AG09309 (cell line): ENCODE measurements at regions not wholly inside any gene's neighbourhood (a gene's known extent, or its start where the extent isn't known, plus 50 kb on each side); places are given as distances from the start of the nearest gene placed in this dataset.

Source experiments
- DNase-seq: peaks from one replicate; pipeline ENCODE4 v3.0.0-alpha.2; 2010; ENCODE audit warnings: low read depth
- H3K4me3 ChIP-seq: 2 replicates; pipeline ENCODE4 v1.5.1; 2011; ENCODE audit warnings: mild to moderate bottlenecking, low read depth, low read length, moderate library complexity; ENCODE audit not compliant: control insufficient read depth
- CTCF ChIP-seq: IDR thresholded peaks from 2 replicates; pipeline ENCODE4 v1.5.1; 2011; ENCODE audit warnings: mild to moderate bottlenecking, low read depth, low read length, inconsistent platforms; ENCODE audit not compliant: insufficient read depth, control insufficient read depth; ENCODE audit errors: missing control alignments

GRCh38 chr16:6193718-6194117 lies 1096.1 kb upstream of the EEF2KMT start:
- no peak for DNase-seq
- no peak for TF ChIP-seq CTCF
- no peak overlapping the region for H3K4me3 ChIP-seq

GRCh38 chr16:6192984-6193383 lies 1095.4 kb upstream of the EEF2KMT start:
- H3K4me3 ChIP-seq = no peak overlapping the region
- no peak for DNase-seq
- no peak for TF ChIP-seq CTCF

GRCh38 chr16:6192532-6192931 lies 1094.9 kb upstream of the EEF2KMT start:
- DNase-seq = no peak
- no peak for TF ChIP-seq CTCF
- no peak overlapping the region for H3K4me3 ChIP-seq

GRCh38 chr16:6190776-6191175 lies 1093.2 kb upstream of the EEF2KMT start:
- DNase-seq = no peak
- no peak for TF ChIP-seq CTCF
- no peak overlapping the region for H3K4me3 ChIP-seq

GRCh38 chr16:6189216-6189615 lies 1091.6 kb upstream of the EEF2KMT start:
- H3K4me3 ChIP-seq = no peak overlapping the region
- DNase-seq = no peak
- TF ChIP-seq CTCF = no peak

GRCh38 chr16:6177616-6178180 lies 1080.1 kb upstream of the EEF2KMT start:
- no peak for TF ChIP-seq CTCF
- H3K4me3 ChIP-seq = no peak overlapping the region
- DNase-seq = no peak

GRCh38 chr16:6170022-6170421 lies 1072.4 kb upstream of the EEF2KMT start:
- no peak for TF ChIP-seq CTCF
- no peak for DNase-seq
- H3K4me3 ChIP-seq = no peak overlapping the region
